GM13977 (cell line): ENCODE measurements at regions not wholly inside any gene's neighbourhood (a gene's known extent, or its start where the extent isn't known, plus 50 kb on each side); places are given as distances from the start of the nearest gene placed in this dataset.

Source experiments
- DNase-seq: peaks from one replicate; pipeline ENCODE4 v3.0.0; 2012; ENCODE audit warnings: low spot score
- in situ Hi-C: fragments of 300-500 bp; cut with MboI; formaldehyde crosslinking; loops from one replicate; pipeline ENCODE4 v1.12.0; 2022; ENCODE audit warnings: low sequenced_read_pairs, low pct_unique_long_range_greater_than_20kb, mixed read lengths, inconsistent platforms; ENCODE audit not compliant: unreplicated experiment
- TF ChIP-seq, protein P1 (sequence below): IDR thresholded peaks from 2 replicates; pipeline ENCODE4 v1.5.1; 2012; ENCODE audit warnings: mild to moderate bottlenecking, control low read depth; ENCODE audit not compliant: insufficient read depth; ENCODE audit errors: extremely low read depth, missing control alignments

DNA sequence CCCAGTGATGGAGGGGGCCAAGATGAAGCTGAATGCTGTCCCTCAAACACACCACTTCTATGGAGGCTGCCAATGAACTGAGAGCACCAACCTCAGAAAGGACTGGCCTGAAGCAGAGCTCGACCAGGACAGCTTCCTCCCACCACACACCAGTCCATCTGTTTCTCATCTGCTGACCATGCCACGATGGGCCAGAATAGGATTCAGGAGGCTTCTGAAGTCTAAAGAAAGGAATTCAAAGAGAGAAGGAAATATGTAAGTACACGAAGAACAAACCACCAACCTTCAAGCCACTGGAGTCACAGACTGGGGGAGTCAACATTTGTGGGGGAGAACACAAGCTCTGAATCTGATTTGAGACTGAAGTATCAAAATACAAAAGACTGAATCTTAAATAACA, 157.6 kb upstream of the CCDC68 start:
- in situ Hi-C loops, result no loop called here
- TF ChIP-seq, protein P1, sequence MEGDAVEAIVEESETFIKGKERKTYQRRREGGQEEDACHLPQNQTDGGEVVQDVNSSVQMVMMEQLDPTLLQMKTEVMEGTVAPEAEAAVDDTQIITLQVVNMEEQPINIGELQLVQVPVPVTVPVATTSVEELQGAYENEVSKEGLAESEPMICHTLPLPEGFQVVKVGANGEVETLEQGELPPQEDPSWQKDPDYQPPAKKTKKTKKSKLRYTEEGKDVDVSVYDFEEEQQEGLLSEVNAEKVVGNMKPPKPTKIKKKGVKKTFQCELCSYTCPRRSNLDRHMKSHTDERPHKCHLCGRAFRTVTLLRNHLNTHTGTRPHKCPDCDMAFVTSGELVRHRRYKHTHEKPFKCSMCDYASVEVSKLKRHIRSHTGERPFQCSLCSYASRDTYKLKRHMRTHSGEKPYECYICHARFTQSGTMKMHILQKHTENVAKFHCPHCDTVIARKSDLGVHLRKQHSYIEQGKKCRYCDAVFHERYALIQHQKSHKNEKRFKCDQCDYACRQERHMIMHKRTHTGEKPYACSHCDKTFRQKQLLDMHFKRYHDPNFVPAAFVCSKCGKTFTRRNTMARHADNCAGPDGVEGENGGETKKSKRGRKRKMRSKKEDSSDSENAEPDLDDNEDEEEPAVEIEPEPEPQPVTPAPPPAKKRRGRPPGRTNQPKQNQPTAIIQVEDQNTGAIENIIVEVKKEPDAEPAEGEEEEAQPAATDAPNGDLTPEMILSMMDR, result no peak
- DNase-seq, result no peak

- in situ Hi-C loops, result no loop called here
- TF ChIP-seq, protein P1, result no peak
- no peak for DNase-seq
These were observed 156.3 kb upstream of the CCDC68 start for GRCh38 chr18:55115606-55116005.

- no peak for DNase-seq
- in situ Hi-C loops, result no loop called here
- TF ChIP-seq, protein P1, result no peak
These were observed 155.6 kb upstream of the CCDC68 start for GRCh38 chr18:55114876-55115275.

GRCh38 chr18:55113800-55114199, 154.5 kb upstream of the CCDC68 start:
- DNase-seq, result no peak

GRCh38 chr18:55111271-55111670, 152.0 kb upstream of the CCDC68 start:
- TF ChIP-seq, protein P1, result no peak
- in situ Hi-C loops, result no loop called here
- DNase-seq, result no peak

More at GRCh38 chr18:55113800-55114199, 154.5 kb upstream of the CCDC68 start:
- in situ Hi-C loops, result no loop called here
- TF ChIP-seq, protein P1, result no peak

DNA sequence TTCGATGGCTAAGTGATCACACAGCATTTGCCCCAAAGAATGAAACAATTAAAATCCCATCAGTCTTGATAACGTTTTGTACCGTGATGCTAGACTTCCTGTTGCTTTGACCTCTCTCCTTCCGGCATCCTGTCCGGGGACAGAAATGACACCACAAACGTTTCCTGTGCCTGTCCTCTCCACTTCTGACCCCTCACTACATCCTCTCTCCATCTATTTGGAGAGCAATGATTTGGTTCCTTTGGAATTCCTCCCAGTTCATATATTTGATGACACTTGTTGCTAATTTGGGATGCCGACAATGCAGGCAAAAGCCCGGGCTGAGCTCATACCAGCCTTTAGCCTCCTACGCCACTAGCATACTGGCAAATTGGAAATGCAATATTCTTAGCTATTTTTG, 151.2 kb upstream of the CCDC68 start:
- in situ Hi-C loops, result no loop called here
- TF ChIP-seq, protein P1, result no peak
- no peak for DNase-seq
